HG03460 (cell line): ENCODE measurements at regions not wholly inside any gene's neighbourhood (a gene's known extent, or its start where the extent isn't known, plus 50 kb on each side); places are given as distances from the start of the nearest gene placed in this dataset.
"Not testable (repeated sequence)": the region's sequence is repeated elsewhere in the genome, so short reads cannot be mapped to it uniquely, and the experiment has no call there.

ENCODE experiments used
- ATAC-seq: cut with Tn5 transposase; IDR thresholded peaks from one replicate; pipeline ENCODE4 v1.9.1; 2021; ENCODE audit not compliant: unreplicated experiment

DNA sequence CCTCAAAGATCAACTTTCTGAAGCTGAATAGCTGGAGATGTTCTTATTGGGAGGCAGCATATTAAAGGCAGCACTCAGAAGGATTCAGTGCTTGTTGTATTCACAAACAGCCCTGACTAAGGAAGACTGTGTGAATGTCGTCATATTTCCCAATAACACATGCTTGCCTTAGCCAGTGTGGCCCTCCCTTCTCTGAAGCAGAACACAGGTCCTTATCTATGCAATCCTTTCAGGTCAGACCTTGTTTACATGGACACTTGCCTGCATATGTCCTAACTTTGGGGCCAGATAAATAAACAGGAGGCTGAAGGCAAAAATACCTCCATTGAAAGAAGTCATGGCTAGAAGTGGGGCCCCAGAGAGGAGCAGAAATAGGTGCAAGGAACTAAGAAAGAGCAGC is 97.2 kb downstream of the SLC4A3 start:
- no peak for ATAC-seq

DNA sequence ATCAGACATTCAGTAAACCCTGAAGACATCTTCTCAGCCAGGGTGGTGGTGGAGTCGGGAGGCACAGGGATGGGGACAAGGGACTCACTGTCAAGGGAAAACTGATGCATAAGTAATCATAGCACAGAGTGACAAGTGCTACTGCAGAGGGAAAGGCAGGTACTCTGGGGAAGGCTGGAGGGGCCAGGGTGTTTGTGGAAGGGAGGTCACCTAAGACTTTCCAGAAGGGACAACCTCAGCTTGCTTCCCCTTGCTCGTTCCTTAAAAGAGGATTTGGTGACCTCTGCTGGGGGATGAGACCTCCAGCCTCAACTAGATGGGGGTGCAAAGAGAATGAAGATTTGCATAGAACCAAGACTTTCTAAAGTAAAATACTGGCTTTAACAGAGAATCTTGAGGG is 99.5 kb downstream of the SLC4A3 start:
- no peak for ATAC-seq

DNA sequence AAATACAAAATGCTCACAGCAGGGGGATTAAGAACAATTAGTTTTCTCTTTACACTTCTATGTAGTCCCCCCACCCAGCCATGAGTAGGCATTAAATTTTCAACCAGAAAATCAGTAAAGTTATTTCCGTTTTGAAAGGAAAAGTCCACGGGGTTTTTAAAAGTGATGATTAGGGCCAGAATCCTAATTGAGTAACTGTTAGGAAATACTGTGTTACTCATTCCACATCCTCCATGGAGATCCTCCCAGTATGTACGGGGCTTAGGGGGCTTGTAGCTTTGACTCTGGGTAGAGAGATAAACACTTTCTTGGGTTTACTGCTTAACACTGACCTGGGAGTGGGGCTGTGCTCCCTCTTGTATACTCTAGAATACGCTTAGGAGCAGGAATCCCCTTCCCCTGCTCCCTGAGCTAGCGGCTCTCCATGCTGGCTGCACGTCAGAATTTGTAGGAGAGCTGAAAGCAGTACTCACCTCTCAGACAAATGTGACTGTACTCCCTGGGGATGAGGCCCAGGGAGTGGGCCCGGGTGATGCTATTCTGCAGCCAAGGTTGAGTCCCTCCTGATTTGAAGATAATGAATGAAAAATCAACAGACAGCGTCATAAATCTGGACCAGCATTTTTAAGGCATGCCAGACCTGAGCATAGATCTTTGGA is 100.5 kb downstream of the SLC4A3 start:
- no peak for ATAC-seq

DNA sequence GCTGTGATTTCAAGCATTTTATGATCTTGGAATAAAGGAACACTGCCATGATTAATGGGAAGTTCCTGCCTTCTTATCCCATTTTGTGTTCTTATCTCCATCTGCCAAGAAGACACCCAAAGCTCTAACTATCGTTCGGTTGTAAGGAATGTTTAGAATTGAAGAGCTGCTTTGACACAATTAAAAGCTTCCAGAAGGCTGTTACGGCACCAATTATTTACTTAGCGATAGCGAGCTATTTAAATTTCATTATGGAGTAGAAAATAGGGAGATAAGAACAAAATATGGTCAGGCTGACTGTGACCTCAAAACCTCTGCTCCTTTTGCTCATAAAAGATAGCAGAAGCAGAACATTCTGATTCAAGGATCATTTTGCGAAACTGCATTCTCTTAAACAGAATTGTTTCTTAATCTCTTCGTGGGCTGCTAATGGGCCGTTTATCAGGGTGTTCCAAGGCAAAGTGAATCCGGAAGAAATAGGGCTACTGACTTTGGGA is 101.6 kb downstream of the SLC4A3 start:
- ATAC-seq = no peak

DNA sequence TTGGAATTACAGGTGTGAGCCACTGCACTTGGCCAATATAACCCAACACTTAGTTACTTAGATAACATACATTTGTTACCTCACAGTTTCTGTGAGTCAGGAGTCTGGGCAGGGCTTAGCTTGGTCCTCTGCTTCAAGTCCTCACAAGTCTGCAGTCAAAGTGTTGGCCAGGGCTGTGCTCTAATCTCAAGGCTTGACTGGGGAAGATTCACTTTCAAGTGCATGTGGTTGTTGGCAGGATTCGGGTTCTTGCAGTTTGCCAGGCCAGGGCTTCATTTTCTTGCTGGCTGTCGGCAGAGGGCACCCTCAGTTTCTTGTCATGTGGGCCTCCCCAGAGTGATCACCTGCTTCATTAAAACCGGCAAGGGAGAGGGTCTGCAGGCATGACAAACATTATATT is 103.7 kb downstream of the SLC4A3 start:
- ATAC-seq = no peak

DNA sequence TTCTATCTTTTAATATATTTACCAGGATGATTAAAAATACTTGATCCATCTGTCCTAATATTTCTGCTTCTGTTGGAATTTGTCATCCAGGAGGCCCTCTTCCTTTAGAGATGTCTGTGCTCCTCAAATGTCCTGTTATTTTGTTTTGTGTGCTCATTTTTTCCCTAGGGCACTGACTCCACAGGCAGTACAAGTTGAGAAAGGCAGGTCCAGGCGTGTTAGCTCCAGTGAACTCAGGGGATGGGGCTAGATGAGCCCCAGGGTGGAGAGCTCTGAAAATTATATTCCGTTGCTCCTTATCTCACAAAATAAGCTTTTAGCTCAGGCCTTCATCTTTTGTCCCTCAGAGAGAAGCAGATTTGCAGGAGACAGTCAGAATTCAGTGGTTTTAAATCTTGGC is 105.7 kb downstream of the SLC4A3 start:
- no peak for ATAC-seq

DNA sequence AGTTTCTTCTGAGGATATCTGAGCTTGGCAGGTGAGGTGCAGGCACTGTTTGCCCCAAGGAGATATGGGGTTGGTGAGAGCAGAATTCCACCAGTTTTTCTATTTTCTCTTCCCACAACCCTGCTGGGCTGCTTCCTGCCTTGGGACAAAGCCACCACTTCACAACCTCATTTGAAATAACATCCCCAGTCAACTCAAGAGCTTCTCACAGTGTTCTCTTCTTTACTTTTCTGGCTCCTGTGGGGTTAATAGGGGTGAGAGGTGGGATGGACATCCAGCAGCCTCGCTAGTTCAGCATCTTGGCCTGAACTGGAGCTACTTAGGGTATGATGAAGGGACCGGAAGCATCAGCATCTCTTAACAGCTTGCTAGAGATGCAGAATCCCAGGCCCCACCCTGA is 106.3 kb downstream of the SLC4A3 start:
- ATAC-seq = no peak

DNA sequence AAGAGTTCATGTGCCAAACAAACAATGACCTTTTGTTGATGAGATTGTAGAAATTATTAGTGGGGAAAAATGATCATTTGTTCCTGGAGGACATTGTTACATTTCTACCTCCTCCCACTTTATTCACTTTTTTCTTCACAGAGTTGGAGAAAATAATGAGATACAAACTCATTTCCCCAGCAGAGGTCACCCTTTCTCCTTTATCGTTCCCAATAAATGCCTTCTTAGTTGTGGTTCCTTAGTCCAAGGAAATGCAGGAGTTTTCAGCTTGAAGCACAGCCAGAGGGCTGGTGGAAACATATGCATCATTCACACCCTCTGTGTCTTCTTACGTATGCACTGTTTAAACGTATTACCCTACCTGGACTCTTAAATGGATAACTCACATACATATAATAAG is 108.8 kb downstream of the SLC4A3 start:
- ATAC-seq = no peak

DNA sequence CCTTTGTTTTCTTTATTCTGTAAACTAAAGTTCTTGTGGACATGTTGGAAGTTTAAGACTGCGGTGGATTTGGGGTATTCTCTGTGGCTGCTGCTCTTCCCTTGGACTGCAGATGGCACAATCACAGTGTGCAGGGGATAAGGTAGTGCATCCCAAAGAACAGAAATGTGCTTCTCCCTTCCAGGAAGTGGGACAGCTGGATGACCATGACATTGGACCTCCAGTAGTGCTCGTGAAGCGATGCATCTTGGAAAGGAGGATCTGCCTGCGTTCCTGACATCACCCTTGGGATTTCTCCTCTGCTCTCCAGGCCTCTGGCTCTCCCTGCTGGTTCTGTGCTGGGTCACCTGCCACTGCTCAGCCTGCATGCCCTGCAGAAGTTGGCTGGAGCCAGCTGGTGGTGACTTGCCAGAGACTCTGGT is 109.9 kb downstream of the SLC4A3 start:
- ATAC-seq = no peak

DNA sequence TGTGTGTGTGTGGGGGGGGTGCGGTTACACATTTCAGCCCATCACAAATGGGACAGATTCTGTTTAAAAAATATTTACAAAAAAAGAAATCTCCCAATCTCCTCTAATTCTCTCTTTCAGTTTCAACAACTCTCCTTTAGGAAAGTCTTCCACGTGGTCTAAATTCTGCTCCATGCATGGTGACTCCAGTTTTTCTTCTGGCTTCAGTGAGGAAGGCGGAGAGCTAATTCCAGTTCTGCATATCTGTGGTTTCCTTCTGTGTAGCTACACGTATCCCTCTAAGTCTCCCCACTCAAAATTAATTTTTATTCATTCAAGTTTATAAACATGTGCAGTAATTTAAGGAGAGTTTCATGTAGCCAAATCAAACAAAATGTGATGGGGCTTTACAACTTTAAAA is 111.6 kb downstream of the SLC4A3 start:
- ATAC-seq = no peak

DNA sequence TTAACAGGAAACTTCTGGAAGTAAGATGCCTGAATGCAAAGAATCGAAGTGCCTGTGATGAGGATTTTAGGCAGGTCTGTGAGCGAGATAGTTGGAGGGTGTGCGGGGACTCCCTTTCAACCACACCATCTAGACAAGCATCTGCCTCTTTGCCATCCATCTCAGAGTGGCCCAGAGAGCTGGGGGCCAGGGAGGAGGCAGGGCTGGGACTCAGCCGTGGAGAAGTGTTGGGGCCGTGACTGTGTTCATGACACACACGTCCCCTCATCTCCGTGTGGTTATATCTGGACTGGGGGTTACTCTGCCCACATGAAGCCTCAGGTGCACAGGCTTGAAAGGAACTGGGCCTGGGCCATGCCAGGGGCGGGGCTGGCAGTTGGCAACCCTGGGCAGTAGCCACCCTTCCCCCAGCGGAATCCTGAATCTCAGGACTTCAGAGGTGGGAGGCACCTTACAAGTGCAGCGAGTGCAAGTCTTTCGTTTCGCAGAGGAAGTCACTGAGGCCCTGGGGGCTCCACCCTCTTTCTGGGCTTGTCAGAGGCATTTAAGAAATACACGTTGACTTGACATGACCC is 112.5 kb downstream of the SLC4A3 start:
- no peak for ATAC-seq

DNA sequence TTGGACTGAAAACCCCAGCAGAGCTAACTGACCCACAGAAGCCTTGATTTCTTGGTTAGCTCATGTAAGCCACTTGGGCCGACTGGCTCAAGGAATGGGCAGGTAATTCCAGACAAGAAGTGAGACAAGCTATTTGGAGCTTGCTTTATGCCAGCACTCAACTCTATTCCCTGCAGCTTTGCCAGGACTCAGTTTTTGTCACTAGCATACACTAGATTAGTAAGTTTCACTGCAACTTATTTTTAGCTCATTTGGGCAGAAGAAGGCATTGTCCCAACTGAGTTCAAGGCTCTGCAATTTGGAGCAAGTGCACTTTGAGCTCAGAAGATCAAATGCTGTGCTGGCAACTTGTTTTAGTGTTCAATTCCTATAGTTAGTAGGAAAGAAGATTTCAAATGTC is 116.1 kb downstream of the SLC4A3 start:
- no peak for ATAC-seq

DNA sequence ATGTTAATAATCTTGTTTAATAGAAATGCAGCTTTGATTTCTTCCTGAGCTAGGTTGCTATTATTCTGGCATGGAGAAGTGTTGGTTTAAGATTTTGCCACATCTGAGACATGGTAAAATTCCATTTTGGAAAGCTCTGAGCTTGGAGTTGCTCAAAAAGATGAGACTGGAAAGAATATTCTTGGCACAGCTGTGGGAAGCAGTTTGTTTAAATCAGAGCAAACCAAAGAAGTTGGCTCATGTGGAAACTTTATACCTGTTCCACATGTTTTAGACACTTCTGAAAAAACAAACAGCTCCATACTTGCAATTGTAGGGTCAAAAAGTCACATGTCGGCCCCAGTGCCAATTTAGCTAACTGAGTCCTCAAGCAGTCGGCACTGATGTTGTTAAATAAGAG is 116.6 kb downstream of the SLC4A3 start:
- ATAC-seq = no peak

DNA sequence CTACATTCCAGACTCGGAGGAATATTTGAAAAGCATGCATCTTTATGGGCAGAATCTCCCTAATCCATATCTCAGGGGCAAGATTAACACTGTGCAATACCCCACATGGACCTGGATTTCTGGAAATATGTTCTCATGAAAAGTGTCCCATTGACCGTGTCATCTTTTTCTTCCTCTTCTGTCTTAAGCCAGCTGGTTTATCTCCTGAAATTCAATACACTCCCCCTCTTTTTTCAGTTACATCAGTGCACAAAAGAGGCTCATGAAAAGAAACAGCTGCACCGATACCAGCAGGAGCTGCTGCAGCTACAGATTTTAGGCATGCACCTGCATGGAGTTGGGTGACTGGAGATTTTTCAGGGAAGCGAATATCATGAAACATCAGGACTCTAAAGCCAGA is 117.2 kb downstream of the SLC4A3 start:
- ATAC-seq = no peak

DNA sequence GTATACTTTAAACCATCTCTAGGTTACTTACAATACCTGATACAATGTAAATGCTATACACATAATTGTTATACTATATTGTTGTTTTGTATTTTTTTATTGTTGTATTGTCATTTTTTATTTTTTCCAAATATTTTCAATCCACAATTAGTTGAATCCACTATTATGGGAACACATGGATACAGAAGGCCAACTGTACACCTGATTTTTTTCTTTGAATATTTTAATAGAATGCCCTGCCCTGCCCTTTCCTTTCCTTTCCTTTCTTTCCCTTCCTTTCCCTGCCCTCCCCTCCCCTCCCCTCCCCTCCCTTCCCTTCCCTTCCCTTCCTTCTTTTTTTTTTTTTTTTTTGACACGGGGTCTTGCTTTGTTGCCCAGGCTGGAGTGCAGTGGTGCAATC is 120.2 kb downstream of the SLC4A3 start:
- no peak for ATAC-seq

DNA sequence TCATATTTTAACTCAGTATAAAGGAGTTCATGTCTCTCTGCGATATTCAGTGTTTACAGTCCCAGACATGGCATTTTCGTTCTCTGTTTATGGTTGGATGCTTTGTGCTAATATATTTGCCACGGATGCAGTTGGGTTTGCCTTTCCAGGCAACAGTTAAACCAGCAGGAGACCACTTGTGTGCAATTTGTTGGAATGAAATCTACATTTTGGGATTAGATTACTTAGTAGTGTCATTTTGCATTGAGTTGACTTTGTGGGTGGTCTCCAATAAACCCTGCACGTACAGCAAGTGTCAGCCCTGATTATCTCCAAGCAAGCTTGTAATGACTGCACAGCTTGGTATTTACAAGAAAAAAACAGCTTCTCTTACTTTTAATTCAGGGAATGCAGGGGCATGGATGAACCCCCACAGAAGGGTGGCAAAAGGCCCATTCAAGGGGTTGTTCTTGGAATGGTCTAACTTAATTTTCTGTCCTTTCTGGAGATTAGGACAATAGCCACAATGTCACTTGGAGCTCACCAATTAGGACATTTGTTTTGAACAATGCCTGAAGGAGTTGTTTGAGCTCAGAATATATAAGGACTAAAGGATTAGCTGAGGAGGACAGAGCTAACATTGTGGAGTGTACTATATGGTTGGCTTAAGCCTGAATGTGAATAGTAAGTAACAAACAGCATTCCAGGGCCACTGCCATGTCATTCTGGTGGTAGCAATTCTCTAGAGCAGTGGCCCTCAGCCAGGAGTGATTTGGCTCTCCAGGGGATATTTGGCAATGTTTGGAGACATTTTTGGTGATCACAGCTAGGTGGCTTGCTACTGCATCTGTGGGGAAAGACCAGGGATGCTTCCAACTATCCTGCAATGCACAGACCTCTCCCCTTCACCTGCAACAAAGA is 121.5 kb downstream of the SLC4A3 start:
- ATAC-seq = no peak

DNA sequence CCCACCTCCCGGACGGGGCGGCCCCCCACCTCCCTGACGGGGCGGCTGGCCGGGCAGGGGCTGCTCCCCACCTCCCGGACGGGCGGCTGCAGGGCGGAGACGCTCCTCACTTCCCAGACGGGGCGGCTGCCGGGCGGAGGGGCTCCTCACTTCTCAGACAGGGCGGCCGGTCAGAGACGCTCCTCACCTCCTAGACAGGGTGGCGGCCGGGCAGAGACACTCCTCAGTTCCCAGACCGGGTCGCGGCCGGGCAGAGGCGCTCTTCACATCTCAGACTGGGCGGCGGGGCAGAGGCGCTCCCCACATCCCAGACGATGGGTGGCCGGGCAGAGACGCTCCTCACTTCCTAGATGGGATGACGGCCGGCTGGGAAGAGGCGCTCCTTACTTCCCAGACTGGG is 123.7 kb downstream of the SLC4A3 start:
- not testable (repeated sequence) for ATAC-seq

DNA sequence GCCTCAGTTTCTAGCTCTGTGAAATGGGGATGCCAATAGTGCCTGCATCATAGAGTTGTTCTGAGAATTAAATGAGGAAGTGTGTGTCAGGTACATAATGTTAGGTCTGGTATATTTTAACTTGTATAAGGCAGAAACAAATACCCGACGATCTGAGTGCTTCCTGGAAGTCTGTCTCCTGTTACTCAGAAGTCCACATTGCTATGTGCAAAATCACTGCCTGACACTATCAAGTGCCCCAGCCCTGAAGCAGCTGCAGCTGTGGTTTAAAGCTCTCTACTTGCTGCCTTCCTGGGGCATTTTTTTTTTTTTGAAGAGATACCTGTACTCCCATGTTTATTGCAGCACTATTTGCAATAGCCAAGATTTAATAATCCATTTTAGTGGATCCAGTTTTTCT is 125.3 kb downstream of the SLC4A3 start:
- ATAC-seq = no peak

DNA sequence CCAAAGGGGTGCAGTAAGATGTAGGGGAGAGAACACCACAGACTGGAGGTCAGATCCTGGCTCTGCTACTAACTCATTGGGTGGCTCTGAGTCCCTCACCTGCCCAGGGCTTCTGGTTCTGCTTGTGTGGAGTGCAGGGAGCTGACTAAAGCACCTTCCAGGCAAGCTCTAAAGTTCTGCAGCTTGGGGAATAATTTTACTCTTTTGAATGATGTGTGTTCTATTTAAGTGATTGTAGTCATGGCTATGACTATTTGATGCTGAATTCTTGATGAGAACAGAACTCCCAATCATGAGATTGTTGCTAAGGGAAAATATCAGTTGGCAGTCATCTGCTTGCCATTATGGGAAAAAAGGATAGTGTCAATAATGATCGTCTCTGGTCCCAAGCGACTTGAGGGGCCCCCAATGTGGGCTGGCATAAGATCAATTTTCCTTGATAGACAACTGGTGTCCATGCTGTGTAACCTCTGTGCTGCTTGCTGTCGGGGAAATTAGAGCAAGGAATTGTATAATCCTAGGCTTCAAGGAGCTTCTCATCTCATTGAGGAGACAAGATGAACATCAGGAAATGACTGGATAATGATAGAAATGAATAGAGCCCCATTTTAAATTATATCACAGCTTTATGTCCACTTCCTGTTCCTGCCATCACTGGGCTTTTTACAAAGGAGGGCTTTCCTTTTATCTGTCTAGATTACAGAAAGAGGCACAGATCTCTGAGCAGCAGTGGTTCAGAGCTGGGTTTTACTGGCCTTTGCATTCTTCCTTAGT is 131.7 kb downstream of the SLC4A3 start:
- ATAC-seq = no peak

DNA sequence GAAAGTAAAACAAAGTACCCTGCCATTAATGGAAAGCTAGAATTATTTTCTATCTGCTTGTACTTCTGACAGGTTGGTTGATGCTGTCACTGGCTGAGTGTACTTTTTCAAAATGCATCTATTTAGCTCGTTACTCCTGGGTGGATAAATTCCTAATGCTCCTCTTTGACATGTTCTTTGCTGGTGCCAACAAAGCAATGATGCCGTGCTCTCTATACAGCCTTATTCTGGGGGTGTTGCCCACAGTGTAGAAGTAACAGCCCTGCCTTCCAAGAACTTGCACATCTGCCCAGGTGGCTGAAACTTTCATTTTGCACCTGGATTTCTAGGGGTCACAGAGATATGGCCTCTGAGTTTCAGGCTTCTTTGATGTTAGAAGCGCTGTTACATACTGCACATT is 132.4 kb downstream of the SLC4A3 start:
- no peak for ATAC-seq

DNA sequence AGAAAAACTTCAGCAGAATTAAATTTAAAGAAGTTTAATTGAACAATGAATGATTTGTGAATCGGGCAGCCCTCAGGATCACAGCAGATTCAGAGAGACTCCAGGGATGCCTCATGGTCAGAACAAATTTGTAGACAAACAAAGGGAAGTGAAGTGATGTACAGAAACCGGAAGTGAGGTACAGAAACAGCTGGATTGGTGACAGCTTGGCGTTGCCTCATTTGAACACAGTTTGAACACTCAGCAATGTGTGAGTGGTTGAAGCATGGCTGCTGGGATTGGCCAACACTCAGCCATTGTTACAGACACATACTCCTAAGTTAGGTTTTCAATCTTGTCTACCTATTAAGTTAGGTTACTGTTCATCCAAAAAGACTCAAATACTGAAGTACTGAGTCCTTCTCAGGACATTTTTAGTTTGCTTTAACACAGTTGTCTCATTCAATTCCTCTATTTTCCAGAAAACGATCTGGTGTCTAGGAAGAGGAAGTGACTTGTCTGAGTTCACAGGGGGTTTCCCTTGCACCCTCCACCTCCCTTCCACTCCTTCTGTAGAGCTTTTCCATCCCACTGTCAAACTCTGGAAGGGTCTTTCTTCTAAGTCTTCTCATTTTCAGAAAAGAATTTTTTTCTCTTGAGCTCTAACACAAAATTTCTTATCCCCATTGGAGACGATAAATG is 137.9 kb downstream of the SLC4A3 start:
- no peak for ATAC-seq
